NCI-H2107 (cell line): ENCODE measurements at regions not wholly inside any gene's neighbourhood (a gene's known extent, or its start where the extent isn't known, plus 50 kb on each side); places are given as distances from the start of the nearest gene placed in this dataset.
"Not testable (repeated sequence)": the region's sequence is repeated elsewhere in the genome, so short reads cannot be mapped to it uniquely, and the experiment has no call there.

Source experiments
- DNase-seq: peaks from one replicate; lab custom pipeline; 2025; lab: John Stamatoyannopoulos, UW

GRCh38 chr15:70602834-70603560 is 160.4 kb downstream of the UACA start:
- no peak for DNase-seq

GRCh38 chr15:70602281-70602680 is 161.1 kb downstream of the UACA start:
- DNase-seq = no peak

- no peak for DNase-seq
Observed at GRCh38 chr15:70597945-70598344, 165.4 kb downstream of the UACA start.

GRCh38 chr15:70597056-70597603 is 166.2 kb downstream of the UACA start:
- no peak for DNase-seq

- DNase-seq = no peak
Observed at GRCh38 chr15:70596354-70597055, 166.9 kb downstream of the UACA start.

GRCh38 chr15:70593795-70594194 is 169.6 kb downstream of the UACA start:
- DNase-seq = no peak

GRCh38 chr15:70589728-70590127 is 173.6 kb downstream of the UACA start:
- no peak for DNase-seq

GRCh38 chr15:70589221-70589620 is 174.1 kb downstream of the UACA start:
- DNase-seq = no peak

GRCh38 chr15:70588613-70589012 is 174.7 kb downstream of the UACA start:
- no peak for DNase-seq

GRCh38 chr15:70587896-70588567 is 175.3 kb downstream of the UACA start:
- no peak for DNase-seq

GRCh38 chr15:70587012-70587634 is 176.2 kb downstream of the UACA start:
- not testable (repeated sequence) for DNase-seq

GRCh38 chr15:70586241-70586640 is 177.1 kb downstream of the UACA start:
- no peak for DNase-seq

GRCh38 chr15:70585707-70586034 is 177.7 kb downstream of the UACA start:
- no peak for DNase-seq

- peak; percentile 16 for DNase-seq
Observed at GRCh38 chr15:70584838-70585706, 178.3 kb downstream of the UACA start.

GRCh38 chr15:70584441-70584837 is 178.9 kb downstream of the UACA start:
- DNase-seq = no peak

GRCh38 chr15:70583006-70583405 is 180.4 kb downstream of the UACA start:
- no peak for DNase-seq

GRCh38 chr15:70582143-70582945 is 181.0 kb downstream of the UACA start:
- no peak for DNase-seq

- no peak for DNase-seq
Observed at GRCh38 chr15:70580958-70581357, 182.4 kb downstream of the UACA start.

- DNase-seq = no peak
Observed at GRCh38 chr15:70580286-70580685, 183.1 kb downstream of the UACA start.

GRCh38 chr15:70579766-70580165 is 183.6 kb downstream of the UACA start:
- DNase-seq = no peak

GRCh38 chr15:70578196-70578595 is 185.2 kb downstream of the UACA start:
- DNase-seq = no peak
